Left renal pelvis (tissue), 4 donors: ENCODE measurements at regions not wholly inside any gene's neighbourhood (a gene's known extent, or its start where the extent isn't known, plus 50 kb on each side); places are given as distances from the start of the nearest gene placed in this dataset.

Source experiments
- DNase-seq, 4 donors: peaks; one replicate each; pipeline ENCODE4 v3.0.0-alpha.2; 2013; ENCODE audit warnings: low read depth in 4 of 4, low spot score in 3 of 4

- no peak for DNase-seq
These were observed 101.3 kb downstream of the C9orf152 start for GRCh38 chr9:110106661-110107060.

DNA sequence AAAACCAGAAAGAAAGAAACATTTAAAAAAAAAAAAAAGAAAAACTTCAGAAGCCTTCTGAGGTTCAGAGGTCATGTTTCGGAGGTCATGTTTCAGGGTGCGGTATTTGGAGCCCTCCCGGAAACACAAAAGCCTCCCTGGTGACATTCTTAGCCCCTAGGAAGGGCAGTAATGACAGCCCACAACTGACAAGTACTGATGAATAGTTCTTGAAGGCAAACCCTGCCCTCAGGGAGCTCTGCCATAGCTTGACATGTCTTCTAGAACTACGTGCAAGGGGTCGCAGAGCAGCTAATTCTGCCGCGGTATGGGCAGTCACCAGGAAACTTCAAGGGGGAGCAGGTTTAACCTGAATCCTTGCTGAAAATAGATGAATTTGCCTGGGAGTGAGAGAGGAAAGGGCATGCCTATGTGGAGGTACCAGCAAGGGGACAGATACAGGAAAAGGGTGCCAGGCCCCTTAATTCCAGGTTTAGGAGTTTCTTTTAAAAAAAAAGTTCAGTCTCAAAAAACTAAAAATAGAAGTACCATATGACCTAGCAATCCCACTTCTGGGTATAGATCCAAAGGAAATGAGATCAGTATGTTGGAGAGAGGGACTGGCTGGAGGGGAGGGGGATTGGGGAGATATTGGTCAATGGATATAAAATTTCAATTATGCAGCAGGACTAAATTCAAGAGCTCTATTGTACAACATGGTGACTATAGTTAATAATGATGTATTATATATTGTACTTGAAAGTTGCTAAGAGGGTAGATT, 98.4 kb downstream of the C9orf152 start:
- no peak for DNase-seq

- DNase-seq, result no peak
These were observed 97.8 kb downstream of the C9orf152 start for GRCh38 chr9:110110154-110110553.

DNA sequence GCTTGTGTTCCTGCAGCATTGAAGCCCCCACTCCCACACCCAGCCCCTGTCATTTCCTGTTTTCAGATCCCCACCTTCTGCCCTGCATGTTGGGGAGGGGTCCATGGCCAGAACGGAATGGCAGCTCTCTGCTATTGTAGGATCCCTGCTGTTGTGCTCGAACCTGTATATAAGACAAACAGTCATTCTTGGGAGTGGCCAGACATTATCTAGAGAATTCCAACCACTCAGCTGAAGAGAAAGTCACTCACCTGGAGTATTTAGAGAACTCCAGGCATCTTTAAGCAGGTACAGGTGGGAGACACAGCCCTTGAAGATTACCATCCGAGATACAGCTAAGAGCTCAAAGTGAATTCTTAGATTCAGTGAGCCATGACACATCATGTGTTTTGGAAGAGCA, 96.1 kb downstream of the C9orf152 start:
- DNase-seq, result no peak

DNA sequence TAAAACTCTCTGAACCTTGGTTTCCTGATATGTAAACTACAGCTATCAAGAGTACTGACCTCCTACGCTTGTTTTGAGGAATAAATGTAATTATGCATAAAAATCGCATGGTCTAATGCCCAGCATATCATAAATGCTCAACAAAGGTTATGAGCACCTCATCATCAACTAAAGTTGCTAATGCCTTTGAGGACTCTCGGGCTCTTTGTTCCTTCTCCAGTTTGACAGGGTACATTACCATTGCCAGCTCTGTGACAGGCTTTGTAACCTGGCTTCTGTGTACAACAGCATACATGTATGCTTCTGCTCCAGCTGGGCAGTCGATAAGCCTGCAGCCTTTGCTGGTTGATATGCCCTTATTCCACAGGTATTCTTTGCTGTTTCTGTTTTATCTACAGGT, 95.2 kb downstream of the C9orf152 start:
- no peak for DNase-seq

DNA sequence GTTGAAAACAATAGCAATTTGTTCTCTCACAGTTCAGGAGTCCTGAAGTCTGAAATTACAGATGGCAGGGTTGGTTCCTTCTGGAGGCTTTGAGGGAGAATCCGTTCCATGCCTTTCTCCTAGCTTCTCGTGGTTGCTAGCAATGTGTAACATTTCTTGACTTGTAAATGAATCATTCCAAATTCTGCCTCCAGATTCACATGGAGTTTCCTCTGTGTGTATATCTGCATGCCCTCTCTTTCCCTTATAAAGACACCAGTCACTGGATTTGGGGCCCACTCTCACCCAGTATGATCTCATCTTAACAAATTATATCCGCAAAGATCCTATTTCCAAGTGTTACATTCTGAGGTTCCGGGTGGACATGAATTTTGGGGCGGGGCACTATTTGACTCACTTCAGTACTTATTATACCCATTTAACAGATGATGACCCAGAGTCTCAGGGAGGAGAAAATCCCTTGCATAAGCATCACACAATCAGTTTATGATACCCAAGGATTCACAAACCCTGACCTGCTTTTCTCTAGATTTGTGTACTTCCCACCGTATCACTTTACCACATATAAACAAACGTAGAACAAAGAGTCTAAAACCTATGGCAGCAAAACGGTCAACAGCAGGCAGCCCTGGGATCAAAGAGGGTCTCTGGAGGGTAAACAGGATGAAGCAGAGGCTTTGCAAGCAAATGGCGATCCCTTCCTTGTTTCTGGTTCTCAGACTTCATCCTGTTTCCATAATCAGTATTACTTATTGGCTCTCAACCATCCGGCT, 93.7 kb downstream of the C9orf152 start:
- no peak for DNase-seq

GRCh38 chr9:110114859-110115201, 93.1 kb downstream of the C9orf152 start:
- no peak for DNase-seq

DNA sequence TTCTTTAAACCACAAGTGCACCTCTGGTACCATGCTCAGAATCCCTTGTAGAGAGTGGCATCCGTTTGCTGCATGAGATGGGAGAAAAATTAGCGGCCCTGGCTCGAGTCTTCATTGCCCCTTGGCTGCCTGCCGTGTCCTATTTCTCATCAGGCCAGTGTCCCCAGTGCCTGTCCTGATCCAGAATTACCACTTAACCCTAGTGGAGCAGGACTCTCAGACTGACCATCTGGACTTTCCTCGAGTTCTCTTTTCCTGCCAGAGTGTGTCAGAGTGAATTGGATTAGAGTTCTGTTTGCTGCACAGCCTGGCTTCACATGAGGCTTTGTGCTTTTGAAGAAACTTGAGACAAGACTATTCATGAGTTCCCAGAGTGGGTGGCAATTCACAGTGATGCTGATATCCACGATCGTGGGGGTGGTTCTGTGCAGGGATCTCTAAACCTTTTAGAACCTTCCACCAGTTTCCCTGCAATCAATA, 92.6 kb downstream of the C9orf152 start:
- DNase-seq, result no peak

DNA sequence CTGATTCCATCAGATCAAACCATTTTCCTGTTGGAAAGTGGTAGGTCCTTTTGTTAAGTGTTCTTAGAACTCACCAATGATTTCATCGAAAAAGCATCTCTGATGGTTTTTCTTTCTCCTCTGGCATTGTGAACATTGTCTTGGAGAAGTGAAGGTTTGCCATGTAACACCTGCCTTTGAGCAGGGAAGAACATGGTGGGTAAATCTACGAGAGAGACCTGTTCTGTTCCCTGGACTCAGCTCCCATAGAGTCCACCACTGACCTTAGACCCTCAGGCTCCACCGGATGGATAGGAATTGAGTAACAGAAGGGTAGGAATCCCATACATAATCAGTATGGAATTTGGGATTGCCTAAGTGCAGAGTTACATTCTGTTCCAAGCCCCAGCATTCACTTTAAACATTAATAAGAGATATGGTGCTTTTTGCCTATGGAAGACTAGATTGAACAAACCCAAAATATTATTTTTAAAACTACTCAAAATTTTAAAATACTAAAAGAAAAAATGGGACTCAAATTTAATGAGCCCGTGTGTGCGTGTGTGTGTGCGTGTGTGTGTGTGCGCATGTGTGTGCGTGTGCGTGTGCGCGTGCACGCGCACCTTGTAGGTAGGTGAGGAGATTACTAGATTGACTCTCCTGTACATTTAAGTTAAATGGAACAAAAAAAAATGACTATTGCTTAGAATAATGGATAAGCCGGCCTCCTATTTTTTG, 92.0 kb downstream of the C9orf152 start:
- no peak for DNase-seq

GRCh38 chr9:110116543-110116885, 91.4 kb downstream of the C9orf152 start:
- DNase-seq, result no peak

DNA sequence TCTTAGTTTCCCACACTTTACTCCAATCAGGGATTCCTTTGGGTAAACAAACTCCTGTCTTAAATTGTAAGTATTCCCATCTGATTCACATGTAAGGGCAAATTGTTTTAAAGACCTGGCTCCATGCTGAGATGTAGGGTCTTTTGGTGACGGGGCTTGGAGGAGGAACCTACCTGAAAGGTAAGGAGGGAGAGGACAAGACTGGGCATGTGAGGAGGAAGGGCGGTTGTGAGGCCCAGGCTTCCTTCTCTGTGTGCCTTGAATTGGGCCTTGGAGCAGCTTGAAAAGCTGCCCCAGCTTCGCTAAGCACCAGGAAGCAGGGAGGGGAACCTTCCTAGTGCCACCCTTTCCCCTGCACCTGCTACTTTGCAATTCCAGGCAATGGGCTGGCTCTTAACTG, 86.8 kb downstream of the C9orf152 start:
- no peak for DNase-seq

DNA sequence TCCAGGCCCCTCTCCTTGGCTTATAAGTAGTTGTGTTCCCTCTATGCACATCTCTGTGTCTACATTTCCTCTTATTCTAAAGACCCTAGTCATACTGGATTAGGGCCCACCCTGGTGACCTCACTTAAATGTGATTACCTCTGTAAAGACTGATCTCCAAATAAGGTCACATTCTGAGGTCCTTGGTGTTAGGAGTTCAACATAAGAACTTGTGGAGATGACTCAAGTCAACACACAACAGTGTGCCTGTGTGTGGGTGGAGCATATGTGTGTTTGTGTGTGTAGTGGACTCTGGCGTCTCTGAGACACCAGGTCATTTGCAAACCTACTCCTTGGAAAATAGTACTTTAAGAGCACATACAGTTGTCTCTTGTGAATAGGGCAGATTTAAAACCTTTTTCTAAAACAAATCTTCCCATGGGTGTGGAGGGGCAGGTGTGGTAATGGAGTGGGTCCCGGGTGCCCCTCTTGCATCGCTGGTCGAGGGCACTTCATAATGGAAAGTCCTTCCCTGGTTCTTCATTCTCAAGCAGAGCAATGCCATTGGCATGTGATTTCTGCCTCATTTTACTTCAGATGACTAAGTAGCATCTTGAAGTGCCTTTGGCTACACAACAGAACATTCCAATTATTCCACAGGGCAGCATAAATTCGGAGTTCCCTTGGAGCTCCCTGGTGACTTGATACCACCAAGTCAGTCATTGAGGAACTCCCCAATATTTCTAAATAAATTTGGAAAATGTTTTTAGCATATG, 84.4 kb downstream of the C9orf152 start:
- no peak for DNase-seq

- no peak for DNase-seq
These were observed 83.5 kb downstream of the C9orf152 start for GRCh38 chr9:110124439-110124838.

DNA sequence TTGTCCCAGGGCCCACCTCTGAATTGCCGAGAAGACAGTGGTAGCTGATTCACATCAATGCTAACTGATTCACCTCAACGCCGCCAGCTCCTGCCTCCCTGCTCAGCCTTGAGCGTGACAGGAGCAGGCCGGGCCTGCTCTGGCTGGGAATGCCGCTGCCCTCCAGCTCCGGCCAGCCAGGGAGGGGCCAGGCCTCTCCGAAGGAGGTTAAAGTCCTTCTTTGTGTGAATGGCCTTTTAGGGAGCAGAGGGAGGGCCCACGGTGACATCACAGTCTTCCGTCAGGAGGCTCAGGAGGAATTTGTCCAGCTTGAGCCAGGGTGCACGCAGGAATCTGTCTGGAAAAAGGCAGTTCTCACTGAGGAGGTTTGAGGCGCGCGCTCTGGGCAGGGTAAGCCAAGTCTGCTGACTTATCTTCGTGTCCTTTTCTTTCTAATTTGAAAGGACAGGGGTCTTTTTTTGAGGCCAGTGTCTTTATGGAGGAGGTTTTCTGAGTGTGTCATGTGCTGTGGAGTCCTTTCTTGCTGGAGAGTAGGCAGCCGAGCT, 82.7 kb downstream of the C9orf152 start:
- DNase-seq, result peak; percentile 72 to 80 (median 73)

GRCh38 chr9:110125763-110126351, 82.1 kb downstream of the C9orf152 start:
- DNase-seq, result no peak

GRCh38 chr9:110126499-110126941, 81.4 kb downstream of the C9orf152 start:
- no peak for DNase-seq

DNA sequence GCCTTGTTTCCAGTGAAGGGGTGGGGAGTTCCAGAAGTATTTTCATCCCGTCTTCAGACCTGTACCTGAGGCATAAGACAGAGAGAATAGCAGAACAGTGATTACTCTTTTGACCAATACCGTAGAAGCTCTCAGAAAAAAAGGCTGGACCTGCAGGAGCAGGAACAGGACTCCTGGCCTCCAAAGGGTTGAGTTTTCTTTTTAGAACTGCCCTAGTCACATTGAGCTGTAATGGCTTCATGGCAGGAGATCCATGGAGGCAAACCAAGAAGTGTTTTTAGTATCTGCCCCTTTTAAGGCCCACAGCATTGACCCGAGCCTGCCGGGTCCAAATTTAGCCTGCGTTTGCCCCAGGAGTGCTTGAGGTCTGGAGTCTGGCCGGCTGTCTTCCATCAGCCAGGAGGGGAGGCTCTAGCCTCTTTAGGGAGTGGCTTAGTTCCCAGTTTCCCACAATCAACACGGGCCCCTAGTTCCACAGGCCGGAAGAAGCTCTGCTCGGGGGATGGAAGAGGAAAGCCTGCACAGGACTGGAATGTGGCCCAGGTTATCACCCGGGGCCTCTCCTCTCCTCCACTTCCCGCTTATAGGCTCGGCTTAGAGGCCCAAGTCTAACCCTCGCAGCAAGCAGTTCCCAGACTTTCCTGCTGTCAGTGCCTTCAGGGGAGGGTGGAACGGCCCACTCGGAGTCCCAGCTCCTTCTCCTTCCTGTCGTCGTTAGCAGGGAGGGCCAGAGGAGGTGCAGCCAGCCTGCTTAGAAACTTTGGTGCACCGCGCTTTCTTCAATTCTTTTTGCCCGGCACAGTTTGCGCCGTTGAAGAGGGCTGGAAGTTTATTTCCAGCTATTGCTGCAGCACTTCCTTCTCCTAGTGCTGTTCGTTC, 80.7 kb downstream of the C9orf152 start:
- peak in 3 of 4 donors; percentile 65 to 77 (median 69) for DNase-seq

- no peak for DNase-seq
These were observed 79.2 kb downstream of the C9orf152 start for GRCh38 chr9:110128664-110129329.

GRCh38 chr9:110129425-110129824, 78.5 kb downstream of the C9orf152 start:
- no peak for DNase-seq
